NCI-H2029 (cell line): ENCODE measurements at regions not wholly inside any gene's neighbourhood (a gene's known extent, or its start where the extent isn't known, plus 50 kb on each side); places are given as distances from the start of the nearest gene placed in this dataset.
A peak's percentile ranks its signal among the peaks of the same experiment; 100 is the strongest.
"Not testable (repeated sequence)": the region's sequence is repeated elsewhere in the genome, so short reads cannot be mapped to it uniquely, and the experiment has no call there.

Source experiments
- DNase-seq: peaks from one replicate; lab custom pipeline; 2025; lab: John Stamatoyannopoulos, UW

GRCh38 chr1:189538271-189538670, 939.4 kb downstream of the BRINP3 start:
- no peak for DNase-seq

- DNase-seq, result no peak
Observed at GRCh38 chr1:189550498-189550897, 927.2 kb downstream of the BRINP3 start.

- DNase-seq, result no peak
Observed at GRCh38 chr1:189563784-189564183, 913.9 kb downstream of the BRINP3 start.

GRCh38 chr1:189567890-189568289, 909.8 kb downstream of the BRINP3 start:
- no peak for DNase-seq

- DNase-seq, result no peak
Observed at GRCh38 chr1:189596197-189596596, 881.5 kb downstream of the BRINP3 start.

- DNase-seq, result peak; percentile 93
Observed at GRCh38 chr1:189597083-189597482, 880.6 kb downstream of the BRINP3 start.

GRCh38 chr1:189605226-189605625, 872.4 kb downstream of the BRINP3 start:
- DNase-seq, result no peak

- DNase-seq, result no peak
Observed at GRCh38 chr1:189606047-189606446, 871.6 kb downstream of the BRINP3 start.

- DNase-seq, result no peak
Observed at GRCh38 chr1:189606795-189607476, 870.7 kb downstream of the BRINP3 start.

- no peak for DNase-seq
Observed at GRCh38 chr1:189607477-189608096, 870.1 kb downstream of the BRINP3 start.

- DNase-seq, result no peak
Observed at GRCh38 chr1:189609167-189609566, 868.5 kb downstream of the BRINP3 start.

- no peak for DNase-seq
Observed at GRCh38 chr1:189616893-189617292, 860.8 kb downstream of the BRINP3 start.

GRCh38 chr1:189619682-189620332, 857.9 kb downstream of the BRINP3 start:
- peak; percentile 46 for DNase-seq

- DNase-seq, result no peak
Observed at GRCh38 chr1:189620471-189620870, 857.2 kb downstream of the BRINP3 start.

- no peak for DNase-seq
Observed at GRCh38 chr1:189623336-189623735, 854.3 kb downstream of the BRINP3 start.

GRCh38 chr1:189627427-189627826, 850.2 kb downstream of the BRINP3 start:
- no peak for DNase-seq

- no peak for DNase-seq
Observed at GRCh38 chr1:189628857-189629256, 848.8 kb downstream of the BRINP3 start.

- no peak for DNase-seq
Observed at GRCh38 chr1:189633658-189634057, 844.0 kb downstream of the BRINP3 start.

GRCh38 chr1:189637041-189637440, 840.6 kb downstream of the BRINP3 start:
- DNase-seq, result no peak

- DNase-seq, result not testable (repeated sequence)
Observed at GRCh38 chr1:189644156-189644555, 833.5 kb downstream of the BRINP3 start.

- no peak for DNase-seq
Observed at GRCh38 chr1:189644970-189645369, 832.7 kb downstream of the BRINP3 start.

- DNase-seq, result no peak
Observed at GRCh38 chr1:189646066-189646465, 831.6 kb downstream of the BRINP3 start.

- DNase-seq, result no peak
Observed at GRCh38 chr1:189654906-189655305, 822.8 kb downstream of the BRINP3 start.
